GM13977 (cell line): ENCODE measurements at regions not wholly inside any gene's neighbourhood (a gene's known extent, or its start where the extent isn't known, plus 50 kb on each side); places are given as distances from the start of the nearest gene placed in this dataset.
A peak's percentile ranks its signal among the peaks of the same experiment; 100 is the strongest.

Source experiments
- DNase-seq: peaks from one replicate; pipeline ENCODE4 v3.0.0; 2012; ENCODE audit warnings: low spot score
- in situ Hi-C: fragments of 300-500 bp; cut with MboI; formaldehyde crosslinking; loops from one replicate; pipeline ENCODE4 v1.12.0; 2022; ENCODE audit warnings: low sequenced_read_pairs, low pct_unique_long_range_greater_than_20kb, mixed read lengths, inconsistent platforms; ENCODE audit not compliant: unreplicated experiment
- TF ChIP-seq, protein P1 (sequence below): IDR thresholded peaks from 2 replicates; pipeline ENCODE4 v1.5.1; 2012; ENCODE audit warnings: mild to moderate bottlenecking, control low read depth; ENCODE audit not compliant: insufficient read depth; ENCODE audit errors: extremely low read depth, missing control alignments

DNA sequence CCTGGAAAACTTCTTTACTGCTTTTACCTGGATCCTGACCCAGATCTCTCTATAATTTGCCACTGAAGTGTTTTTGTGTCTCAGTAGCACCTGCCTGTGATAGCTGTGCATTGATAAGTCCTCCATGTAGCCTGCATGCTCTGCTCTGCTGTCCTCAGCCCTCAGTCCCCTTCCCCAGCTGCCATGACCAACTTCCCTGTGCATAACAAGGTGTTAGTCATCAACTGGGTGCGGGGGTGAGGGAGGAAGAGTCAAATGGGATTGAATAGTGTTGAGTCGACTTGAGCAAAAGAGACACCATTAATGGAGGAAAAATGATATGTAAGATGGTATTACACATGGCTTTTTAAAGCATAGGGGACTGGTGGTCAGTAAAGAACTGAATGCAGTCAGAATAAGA, 92.2 kb upstream of the PLET1 start:
- in situ Hi-C loops: no loop called here
- TF ChIP-seq, protein P1, sequence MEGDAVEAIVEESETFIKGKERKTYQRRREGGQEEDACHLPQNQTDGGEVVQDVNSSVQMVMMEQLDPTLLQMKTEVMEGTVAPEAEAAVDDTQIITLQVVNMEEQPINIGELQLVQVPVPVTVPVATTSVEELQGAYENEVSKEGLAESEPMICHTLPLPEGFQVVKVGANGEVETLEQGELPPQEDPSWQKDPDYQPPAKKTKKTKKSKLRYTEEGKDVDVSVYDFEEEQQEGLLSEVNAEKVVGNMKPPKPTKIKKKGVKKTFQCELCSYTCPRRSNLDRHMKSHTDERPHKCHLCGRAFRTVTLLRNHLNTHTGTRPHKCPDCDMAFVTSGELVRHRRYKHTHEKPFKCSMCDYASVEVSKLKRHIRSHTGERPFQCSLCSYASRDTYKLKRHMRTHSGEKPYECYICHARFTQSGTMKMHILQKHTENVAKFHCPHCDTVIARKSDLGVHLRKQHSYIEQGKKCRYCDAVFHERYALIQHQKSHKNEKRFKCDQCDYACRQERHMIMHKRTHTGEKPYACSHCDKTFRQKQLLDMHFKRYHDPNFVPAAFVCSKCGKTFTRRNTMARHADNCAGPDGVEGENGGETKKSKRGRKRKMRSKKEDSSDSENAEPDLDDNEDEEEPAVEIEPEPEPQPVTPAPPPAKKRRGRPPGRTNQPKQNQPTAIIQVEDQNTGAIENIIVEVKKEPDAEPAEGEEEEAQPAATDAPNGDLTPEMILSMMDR: no peak
- no peak for DNase-seq

DNA sequence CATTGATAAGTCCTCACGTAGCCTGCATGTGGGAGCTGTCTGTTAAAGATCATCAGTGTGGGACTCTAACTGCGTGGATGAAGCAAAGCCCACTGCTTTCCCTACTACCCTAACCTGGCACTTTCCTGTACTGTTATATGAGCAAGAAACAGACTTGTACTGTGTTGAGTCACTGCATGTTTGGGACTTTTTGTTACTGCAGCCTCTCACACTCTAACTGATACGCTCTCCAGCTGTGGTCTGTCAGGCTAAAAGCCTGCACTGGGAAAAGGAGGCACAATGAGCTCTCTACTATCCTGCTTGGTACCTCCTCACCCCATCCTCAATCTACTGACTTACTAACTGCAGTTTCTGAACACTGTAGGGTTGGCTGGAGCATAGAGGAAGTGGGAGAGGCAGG, 93.7 kb upstream of the PLET1 start:
- TF ChIP-seq, protein P1: no peak
- DNase-seq: no peak
- in situ Hi-C loops: no loop called here

DNA sequence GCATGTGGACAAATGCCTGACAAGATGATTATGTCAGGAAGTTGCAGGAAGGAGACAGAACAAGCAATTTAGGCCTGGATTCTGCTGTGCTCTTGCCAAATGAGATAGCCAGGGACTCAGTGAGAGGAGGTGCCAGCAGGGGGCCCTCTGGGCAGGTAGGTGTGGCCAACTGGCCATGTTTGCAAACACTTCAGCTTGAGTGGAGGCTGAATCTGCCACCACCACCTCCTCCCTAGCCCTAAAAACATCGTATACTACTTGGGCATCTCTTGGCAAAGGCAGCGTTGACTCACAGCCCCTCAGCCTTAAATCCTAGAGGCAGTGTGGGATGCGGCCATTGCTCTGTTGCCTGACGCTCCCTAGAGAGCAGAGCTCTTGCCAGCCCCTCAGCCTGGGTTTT, 95.1 kb upstream of the PLET1 start:
- in situ Hi-C loops: no loop called here
- no peak for DNase-seq
- TF ChIP-seq, protein P1: peak; percentile 25

DNA sequence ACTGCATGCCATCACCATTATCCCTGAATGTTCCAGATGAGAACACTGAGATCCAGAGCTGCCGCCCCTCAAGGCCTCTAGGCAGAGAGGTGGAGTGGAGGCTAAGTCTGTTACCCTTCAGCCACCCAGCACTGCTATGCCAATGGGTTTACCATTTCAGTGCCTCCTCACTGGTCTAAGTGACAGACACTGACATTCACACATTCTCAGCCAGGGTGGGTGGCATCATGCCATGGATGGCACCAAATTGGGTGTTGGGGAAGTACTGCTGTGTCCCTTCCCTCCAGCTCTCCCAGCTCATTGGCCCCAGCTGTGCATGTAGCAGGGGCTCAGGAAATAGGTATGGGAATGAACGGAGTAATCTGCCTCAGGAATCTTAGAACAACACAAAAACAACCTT, 96.8 kb upstream of the PLET1 start:
- DNase-seq: no peak
- TF ChIP-seq, protein P1: no peak
- in situ Hi-C loops: no loop called here

DNA sequence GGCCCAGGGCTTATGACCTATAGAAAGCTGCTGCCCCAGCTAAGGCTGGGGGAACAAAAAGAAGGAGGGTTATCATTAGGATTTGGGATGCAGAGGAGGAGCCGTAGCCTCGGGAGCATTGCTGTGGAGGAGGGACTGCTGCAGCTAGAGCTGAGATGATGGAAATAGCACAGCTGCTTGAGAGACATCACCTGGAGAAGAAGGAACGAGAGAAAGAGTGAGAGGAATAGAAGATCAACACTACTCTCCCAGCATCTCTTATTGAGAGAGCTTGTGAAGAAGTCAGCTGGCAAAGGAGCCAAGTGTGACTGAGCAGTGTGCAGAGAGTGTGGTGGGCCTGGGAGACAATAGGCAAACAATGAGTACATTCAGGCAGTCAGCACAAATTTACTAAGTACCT, 100.7 kb upstream of the PLET1 start:
- no peak for DNase-seq
- in situ Hi-C loops: no loop called here
- TF ChIP-seq, protein P1: no peak

DNA sequence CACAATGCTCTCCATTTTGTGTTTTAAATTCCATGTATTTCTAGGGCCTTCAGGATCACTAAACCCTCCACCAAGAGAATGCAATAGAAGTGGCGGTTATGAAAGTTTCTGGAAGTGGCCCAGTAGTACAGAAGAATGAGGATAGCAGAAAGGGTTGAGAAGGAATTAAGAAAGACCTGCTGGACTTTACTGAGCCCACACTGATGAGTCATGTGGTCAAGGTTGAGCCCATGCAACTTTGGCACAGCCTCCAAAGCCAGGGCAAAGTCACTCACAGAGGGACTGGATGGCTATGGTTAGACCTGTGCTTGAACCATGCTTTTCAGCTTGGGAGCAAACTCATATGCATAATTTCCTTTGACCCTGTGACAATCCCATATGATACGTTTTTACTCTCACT, 102.9 kb upstream of the PLET1 start:
- TF ChIP-seq, protein P1: no peak
- in situ Hi-C loops: no loop called here
- no peak for DNase-seq

DNA sequence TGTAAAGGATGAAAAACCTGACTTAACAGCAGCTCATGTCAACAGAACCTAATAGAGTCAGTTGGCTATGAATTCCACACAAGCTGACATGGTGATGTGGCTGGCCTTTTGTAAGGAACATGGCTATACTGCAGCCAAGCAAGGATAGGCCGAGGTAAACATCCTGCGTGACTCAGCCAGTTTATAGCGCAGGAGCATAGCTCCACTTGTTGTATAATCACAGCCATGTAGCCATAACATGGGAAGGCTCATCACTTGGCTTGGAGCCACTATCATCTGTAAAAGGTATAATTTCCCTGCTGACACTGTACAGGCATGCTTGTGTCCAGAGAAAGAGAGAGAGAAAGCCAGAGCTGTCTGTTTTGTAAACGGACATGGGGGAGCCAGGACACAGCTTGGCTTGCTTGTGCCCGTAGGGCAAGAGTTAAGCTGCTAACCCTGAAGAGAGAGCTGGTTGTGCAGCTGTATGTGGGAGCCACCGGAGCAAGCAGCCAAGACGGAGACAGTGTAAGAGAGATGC, 104.4 kb upstream of the PLET1 start:
- no peak for DNase-seq
- in situ Hi-C loops: no loop called here
- TF ChIP-seq, protein P1: no peak
